ENCODE measurements at regions not wholly inside any gene's neighbourhood (a gene's known extent, or its start where the extent isn't known, plus 50 kb on each side); places are given as distances from the start of the nearest gene placed in this dataset.

GRCh38 chr4:53929311-53929710, 135.1 kb downstream of the CHIC2 start:
- Histone ChIP-seq H3K4me1 (ENCODE audit: insufficient read depth, low read length) (peaks cover 21% of the 10 kb centered on the region), H3K9me3 (ENCODE audit: low read depth, low read length) (no peaks in the 10 kb centered on the region), H3K4me3 (ENCODE audit: low read length) (no peak overlapping the region), H3K27me3 (ENCODE audit: insufficient read depth, low read length) (no peaks in the 10 kb centered on the region)

GRCh38 chr4:53928825-53929224, 135.6 kb downstream of the CHIC2 start:
- Histone ChIP-seq H3K4me1 (ENCODE audit: insufficient read depth, low read length) (peaks cover 21% of the 10 kb centered on the region), H3K4me3 (ENCODE audit: low read length) (no peak overlapping the region), H3K27me3 (ENCODE audit: insufficient read depth, low read length) (no peaks in the 10 kb centered on the region), H3K9me3 (ENCODE audit: low read depth, low read length) (no peaks in the 10 kb centered on the region)

- Histone ChIP-seq H3K4me3 (ENCODE audit: low read length) (no peak overlapping the region), H3K27me3 (ENCODE audit: insufficient read depth, low read length) (no peaks in the 10 kb centered on the region), H3K9me3 (ENCODE audit: low read depth, low read length) (no peaks in the 10 kb centered on the region), H3K4me1 (ENCODE audit: insufficient read depth, low read length) (peaks cover 31% of the 10 kb centered on the region)
Measured at GRCh38 chr4:53925050-53925605, 139.3 kb downstream of the CHIC2 start.

GRCh38 chr4:53924333-53925049, 139.9 kb downstream of the CHIC2 start:
- H3K27me3 ChIP-seq (ENCODE audit: insufficient read depth, low read length), result no peaks in the 10 kb centered on the region
- no peaks in the 10 kb centered on the region for H3K9me3 ChIP-seq (ENCODE audit: low read depth, low read length)
- H3K4me3 ChIP-seq (ENCODE audit: low read length), result no peak overlapping the region
- H3K4me1 ChIP-seq (ENCODE audit: insufficient read depth, low read length), result peaks cover 33% of the 10 kb centered on the region

GRCh38 chr4:53923921-53924320, 140.5 kb downstream of the CHIC2 start:
- Histone ChIP-seq H3K4me3 (ENCODE audit: low read length) (no peak overlapping the region), H3K27me3 (ENCODE audit: insufficient read depth, low read length) (no peaks in the 10 kb centered on the region), H3K4me1 (ENCODE audit: insufficient read depth, low read length) (peaks cover 35% of the 10 kb centered on the region), H3K9me3 (ENCODE audit: low read depth, low read length) (no peaks in the 10 kb centered on the region)

- no peaks in the 10 kb centered on the region for H3K9me3 ChIP-seq (ENCODE audit: low read depth, low read length)
- H3K4me1 ChIP-seq (ENCODE audit: insufficient read depth, low read length), result peaks cover 51% of the 10 kb centered on the region
- H3K4me3 ChIP-seq (ENCODE audit: low read length), result no peak overlapping the region
- no peaks in the 10 kb centered on the region for H3K27me3 ChIP-seq (ENCODE audit: insufficient read depth, low read length)
Measured at GRCh38 chr4:53921856-53922255, 142.5 kb downstream of the CHIC2 start.

GRCh38 chr4:53920883-53921282, 143.5 kb downstream of the CHIC2 start:
- Histone ChIP-seq H3K9me3 (ENCODE audit: low read depth, low read length) (no peaks in the 10 kb centered on the region), H3K27me3 (ENCODE audit: insufficient read depth, low read length) (no peaks in the 10 kb centered on the region), H3K4me3 (ENCODE audit: low read length) (no peak overlapping the region), H3K4me1 (ENCODE audit: insufficient read depth, low read length) (peaks cover 61% of the 10 kb centered on the region)

- H3K27me3 ChIP-seq (ENCODE audit: insufficient read depth, low read length), result no peaks in the 10 kb centered on the region
- no peak overlapping the region for H3K4me3 ChIP-seq (ENCODE audit: low read length)
- H3K9me3 ChIP-seq (ENCODE audit: low read depth, low read length), result no peaks in the 10 kb centered on the region
- peaks cover 69% of the 10 kb centered on the region for H3K4me1 ChIP-seq (ENCODE audit: insufficient read depth, low read length)
Measured at GRCh38 chr4:53920116-53920515, 144.3 kb downstream of the CHIC2 start.

GRCh38 chr4:53919535-53919934, 144.9 kb downstream of the CHIC2 start:
- no peak overlapping the region for H3K4me3 ChIP-seq (ENCODE audit: low read length)

GRCh38 chr4:53917729-53918128, 146.7 kb downstream of the CHIC2 start:
- no peak overlapping the region for H3K4me3 ChIP-seq (ENCODE audit: low read length)
- no peaks in the 10 kb centered on the region for H3K27me3 ChIP-seq (ENCODE audit: insufficient read depth, low read length)
- H3K9me3 ChIP-seq (ENCODE audit: low read depth, low read length), result no peaks in the 10 kb centered on the region
- H3K4me1 ChIP-seq (ENCODE audit: insufficient read depth, low read length), result peaks cover 83% of the 10 kb centered on the region

More at GRCh38 chr4:53919535-53919934, 144.9 kb downstream of the CHIC2 start:
- H3K27me3 ChIP-seq (ENCODE audit: insufficient read depth, low read length), result no peaks in the 10 kb centered on the region
- H3K4me1 ChIP-seq (ENCODE audit: insufficient read depth, low read length), result peaks cover 69% of the 10 kb centered on the region
- no peaks in the 10 kb centered on the region for H3K9me3 ChIP-seq (ENCODE audit: low read depth, low read length)

- H3K4me3 ChIP-seq (ENCODE audit: low read length), result no peak overlapping the region
- H3K27me3 ChIP-seq (ENCODE audit: insufficient read depth, low read length), result no peaks in the 10 kb centered on the region
- H3K4me1 ChIP-seq (ENCODE audit: insufficient read depth, low read length), result peaks cover 83% of the 10 kb centered on the region
- no peaks in the 10 kb centered on the region for H3K9me3 ChIP-seq (ENCODE audit: low read depth, low read length)
Measured at GRCh38 chr4:53916431-53916889, 147.9 kb downstream of the CHIC2 start.

- Histone ChIP-seq H3K4me1 (ENCODE audit: insufficient read depth, low read length) (peaks cover 66% of the 10 kb centered on the region), H3K9me3 (ENCODE audit: low read depth, low read length) (no peaks in the 10 kb centered on the region), H3K27me3 (ENCODE audit: insufficient read depth, low read length) (no peaks in the 10 kb centered on the region), H3K4me3 (ENCODE audit: low read length) (no peak overlapping the region)
Measured at GRCh38 chr4:53914313-53915016, 149.9 kb downstream of the CHIC2 start.

- no peak overlapping the region for H3K4me3 ChIP-seq (ENCODE audit: low read length)
- no peaks in the 10 kb centered on the region for H3K27me3 ChIP-seq (ENCODE audit: insufficient read depth, low read length)
- peaks cover 64% of the 10 kb centered on the region for H3K4me1 ChIP-seq (ENCODE audit: insufficient read depth, low read length)
- no peaks in the 10 kb centered on the region for H3K9me3 ChIP-seq (ENCODE audit: low read depth, low read length)
Measured at GRCh38 chr4:53913771-53914170, 150.6 kb downstream of the CHIC2 start.

- H3K9me3 ChIP-seq (ENCODE audit: low read depth, low read length), result no peaks in the 10 kb centered on the region
- no peak overlapping the region for H3K4me3 ChIP-seq (ENCODE audit: low read length)
- peaks cover 62% of the 10 kb centered on the region for H3K4me1 ChIP-seq (ENCODE audit: insufficient read depth, low read length)
- H3K27me3 ChIP-seq (ENCODE audit: insufficient read depth, low read length), result peaks cover 6% of the 10 kb centered on the region
Measured at GRCh38 chr4:53912766-53913497, 151.5 kb downstream of the CHIC2 start.

- peaks cover 24% of the 10 kb centered on the region for H3K27me3 ChIP-seq (ENCODE audit: insufficient read depth, low read length)
- no peaks in the 10 kb centered on the region for H3K9me3 ChIP-seq (ENCODE audit: low read depth, low read length)
- no peak overlapping the region for H3K4me3 ChIP-seq (ENCODE audit: low read length)
- H3K4me1 ChIP-seq (ENCODE audit: insufficient read depth, low read length), result peaks cover 30% of the 10 kb centered on the region
Measured at GRCh38 chr4:53908661-53909078, 155.7 kb downstream of the CHIC2 start.
